DMS53 treated with DMSO at 0.1 percent for 48 hours (cell line): ENCODE measurements at regions not wholly inside any gene's neighbourhood (a gene's known extent, or its start where the extent isn't known, plus 50 kb on each side); places are given as distances from the start of the nearest gene placed in this dataset.
A peak's percentile ranks its signal among the peaks of the same experiment; 100 is the strongest.
"Not testable (repeated sequence)": the region's sequence is repeated elsewhere in the genome, so short reads cannot be mapped to it uniquely, and the experiment has no call there.

Experiments used
- DNase-seq: peaks from one replicate; lab custom pipeline; 2025; ENCODE audit not compliant: unreplicated experiment; lab: John Stamatoyannopoulos, UW

DNA sequence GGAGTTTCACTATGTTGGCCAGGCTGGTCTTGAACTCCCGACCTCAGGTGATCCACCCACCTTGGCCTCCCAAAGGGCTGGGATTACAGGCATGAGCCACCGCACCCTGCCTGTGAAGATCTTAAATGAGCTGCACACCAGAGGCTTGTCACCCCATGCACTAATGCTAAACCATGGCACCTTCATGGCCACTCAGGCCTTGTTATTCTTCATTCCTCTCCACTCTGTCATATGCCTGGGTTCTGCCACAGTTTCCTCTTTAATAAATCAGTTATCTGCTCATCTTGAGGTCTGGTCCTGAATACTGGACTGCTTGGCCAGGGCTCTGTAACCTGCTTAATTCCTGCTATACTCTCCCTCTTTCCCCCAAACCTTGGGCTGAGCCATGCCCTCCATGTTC, 104.3 kb upstream of the FOXN2 start:
- no peak for DNase-seq

DNA sequence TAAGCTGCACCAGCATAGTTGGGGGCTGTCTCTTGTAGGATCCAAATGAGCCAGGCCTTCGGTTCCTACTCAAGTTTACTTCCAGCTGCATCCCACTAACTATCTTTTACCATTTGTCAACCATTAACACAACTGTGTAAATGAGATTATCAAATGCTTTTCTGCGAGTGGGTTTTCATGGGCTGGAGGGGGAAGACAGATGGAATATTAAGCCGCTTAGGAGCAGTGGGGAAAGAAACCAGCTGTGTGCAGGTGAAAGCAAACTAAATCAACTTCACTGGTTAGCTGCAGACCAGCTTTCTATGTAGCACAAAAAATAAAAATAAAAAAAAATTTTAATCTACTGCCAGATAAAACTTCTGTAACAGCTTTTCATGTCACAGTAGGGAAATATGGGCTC, 100.8 kb upstream of the FOXN2 start:
- DNase-seq, result no peak

DNA sequence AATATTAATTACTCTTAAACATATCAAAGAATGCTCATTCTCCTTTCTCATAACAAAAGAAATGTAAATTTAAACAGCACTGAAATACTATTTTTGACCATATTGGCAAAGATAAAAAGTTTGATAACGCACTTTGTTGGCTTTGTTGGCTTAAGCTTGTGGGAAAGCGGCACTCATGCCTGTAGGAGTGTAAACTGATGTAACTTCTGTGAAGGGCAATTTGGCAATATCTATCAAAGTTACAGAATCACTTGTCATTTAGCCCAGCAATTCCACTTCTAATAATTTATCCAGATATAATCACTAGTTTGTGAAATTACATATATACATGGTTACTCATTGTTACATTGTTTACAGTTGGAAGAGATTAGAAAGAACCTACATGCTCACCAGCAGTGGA, 96.3 kb upstream of the FOXN2 start:
- DNase-seq, result no peak

DNA sequence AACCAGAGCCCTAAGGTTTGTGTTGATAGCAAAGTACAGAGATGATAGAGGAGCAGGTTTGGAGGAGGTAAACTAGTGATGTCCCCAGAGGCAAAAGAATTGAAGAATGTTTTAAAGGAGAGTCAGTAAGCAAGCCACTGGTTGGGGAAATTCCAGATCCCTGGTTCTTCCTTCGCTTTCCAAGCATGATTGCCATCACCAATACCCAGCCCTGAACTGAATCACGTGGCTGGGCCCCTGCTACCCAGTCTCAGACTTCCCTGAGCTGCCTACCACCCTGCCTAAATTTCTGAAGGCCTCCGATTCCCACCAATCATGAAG, 95.3 kb upstream of the FOXN2 start:
- no peak for DNase-seq

DNA sequence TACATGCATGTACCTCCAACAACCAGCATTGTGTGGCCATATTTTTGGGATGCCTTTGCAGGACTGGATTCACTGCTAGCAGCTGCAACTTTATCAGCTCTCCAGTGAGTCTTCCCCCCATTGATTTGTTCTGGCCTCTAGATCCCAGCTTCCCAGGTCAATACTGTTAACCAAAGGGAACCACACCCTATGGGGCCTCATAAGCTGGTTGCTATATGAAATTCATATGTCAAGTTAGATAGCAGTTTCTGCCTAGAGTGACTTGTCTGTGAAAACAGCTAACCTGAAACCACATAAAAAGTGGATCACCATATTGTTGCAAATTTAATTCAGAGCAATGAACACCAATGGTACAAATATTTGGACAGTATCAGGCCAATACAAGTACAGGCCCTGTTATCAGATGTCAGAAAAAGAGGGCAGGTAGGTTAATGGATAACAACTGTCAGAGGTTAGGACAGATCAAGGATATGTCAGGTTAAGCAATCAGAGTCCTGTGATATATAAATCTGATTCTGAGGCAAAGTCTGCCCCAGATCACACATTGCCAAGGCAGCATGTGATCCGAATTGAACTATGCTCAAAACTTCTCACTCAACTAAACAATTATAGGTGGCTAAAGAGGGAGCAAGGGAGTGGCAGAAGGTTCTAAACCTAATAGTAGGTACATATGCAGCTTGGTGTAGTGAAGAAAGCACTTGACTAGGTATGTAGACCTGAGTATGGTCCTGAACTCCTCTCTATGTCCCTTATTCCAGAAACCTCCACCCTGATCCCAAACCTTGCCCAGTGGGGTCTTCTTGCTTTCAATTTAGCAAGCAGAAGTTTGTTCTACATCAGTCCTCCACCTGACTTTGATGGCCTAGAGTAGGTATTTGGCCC, 94.7 kb upstream of the FOXN2 start:
- no peak for DNase-seq

DNA sequence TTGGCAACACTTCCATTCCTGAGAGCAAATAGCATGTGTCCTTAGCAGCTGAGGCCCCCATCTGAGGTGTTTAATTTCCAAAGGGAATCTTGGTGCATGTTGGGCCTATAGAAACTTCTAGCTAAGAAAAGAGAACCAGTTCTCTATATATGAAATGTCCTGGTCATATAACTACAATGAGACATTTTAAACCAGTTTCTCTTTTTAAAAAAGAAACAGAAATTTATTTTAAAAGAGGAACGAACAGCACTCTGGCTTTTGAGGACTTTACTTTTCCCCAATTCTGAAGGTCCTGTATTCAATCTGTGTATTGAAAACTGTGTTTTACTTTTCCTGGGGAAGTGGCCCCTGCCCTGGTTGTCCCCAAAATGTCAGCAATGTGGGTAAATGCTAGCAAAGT, 94.0 kb upstream of the FOXN2 start:
- no peak for DNase-seq

DNA sequence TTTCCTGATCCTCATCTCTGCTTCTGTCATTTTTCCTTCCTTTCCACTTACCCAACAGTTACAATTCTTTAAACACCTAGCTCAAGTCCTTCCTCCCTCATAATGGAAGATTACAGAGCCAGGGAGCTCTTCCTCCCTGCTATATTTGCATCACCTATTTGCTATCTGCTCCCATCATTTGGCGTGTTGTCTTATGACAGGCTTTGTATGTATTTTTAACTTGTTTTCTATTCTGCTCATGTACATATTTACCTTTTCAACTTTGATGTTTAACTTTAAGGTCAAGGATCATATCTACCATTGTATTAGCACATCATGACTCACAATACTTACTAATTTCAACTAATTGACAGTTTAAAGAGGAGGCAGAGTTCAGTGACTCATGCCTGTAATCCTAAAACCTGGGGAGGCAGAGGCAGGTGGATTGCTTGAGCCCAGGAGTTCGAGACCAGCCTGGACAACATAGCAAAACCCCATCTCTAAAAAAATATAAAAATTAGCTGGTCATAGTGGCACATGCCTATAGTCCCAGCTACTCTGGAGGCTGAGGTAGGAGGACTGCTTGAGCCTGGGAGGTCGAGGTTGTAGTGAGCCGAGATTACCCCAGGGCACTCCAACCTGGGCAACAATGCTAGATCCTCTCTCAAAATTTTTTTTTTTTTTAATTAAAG, 92.5 kb upstream of the FOXN2 start:
- DNase-seq, result peak; percentile 96

DNA sequence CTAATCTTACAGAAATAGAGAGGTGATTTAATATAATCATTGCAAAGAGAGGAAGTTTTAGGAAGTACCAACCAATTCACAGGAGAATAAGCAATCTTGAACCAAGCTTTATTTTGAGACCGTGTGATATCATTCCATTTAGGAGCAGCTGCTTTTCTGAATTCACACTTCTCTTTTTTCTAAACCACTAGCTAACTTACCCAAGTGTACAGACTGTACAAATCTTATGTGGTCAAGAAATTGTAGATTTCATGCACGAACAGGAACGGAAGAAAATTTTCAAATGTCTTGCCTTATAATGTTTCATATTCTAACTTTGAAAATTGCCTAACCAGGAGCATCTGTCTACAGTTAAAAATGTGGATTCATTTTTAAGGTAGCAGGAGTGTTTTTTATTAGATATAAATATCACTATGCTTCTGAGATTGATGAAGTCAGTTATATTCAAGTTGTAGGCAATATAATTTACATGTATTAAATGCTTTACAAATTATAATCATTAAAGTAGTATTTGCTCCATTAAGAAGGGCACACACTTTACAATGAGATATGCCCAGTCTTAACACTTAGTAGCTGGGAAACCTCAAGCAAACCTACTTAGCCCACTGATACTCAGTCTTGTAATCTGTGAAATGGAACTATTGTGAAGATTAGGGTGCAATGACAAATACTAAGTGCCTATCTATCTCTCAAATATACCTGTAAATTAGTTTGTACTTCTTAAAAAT, 86.7 kb upstream of the FOXN2 start:
- DNase-seq, result no peak

DNA sequence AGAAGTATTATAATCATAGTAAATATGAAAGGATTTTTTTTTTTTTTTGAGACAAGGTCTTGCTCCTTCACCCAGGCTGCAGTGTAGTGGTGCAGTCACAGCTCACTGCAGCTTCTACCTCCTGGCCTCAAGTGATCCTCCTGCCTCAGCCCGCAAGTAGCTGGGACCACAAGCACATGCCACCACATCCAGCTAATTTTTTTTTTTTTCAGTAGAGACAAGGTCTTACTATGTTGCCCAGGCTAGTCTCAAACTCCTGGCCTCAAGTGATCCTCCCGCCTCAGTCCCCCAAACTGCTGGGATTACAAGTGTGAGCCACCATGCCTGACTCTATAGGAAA, 86.2 kb upstream of the FOXN2 start:
- DNase-seq, result no peak

DNA sequence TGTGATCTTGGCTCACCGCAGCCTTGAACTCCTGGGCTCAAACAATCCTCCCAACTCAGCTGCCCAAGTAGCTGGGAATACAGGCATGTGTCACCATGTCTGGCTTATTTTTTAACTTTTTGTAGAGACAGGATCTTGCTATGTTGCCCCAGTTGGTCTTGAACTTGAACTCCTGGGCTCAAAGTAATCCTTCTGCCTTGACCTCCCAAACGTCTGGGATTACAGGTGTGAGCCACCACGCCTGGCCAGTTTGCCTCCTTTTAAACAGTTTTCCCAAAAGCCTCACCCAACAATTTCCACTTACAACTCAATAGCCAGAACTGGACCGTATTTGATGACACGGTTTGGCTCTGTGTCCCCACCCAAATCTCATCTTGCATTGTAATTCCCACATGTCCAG, 85.4 kb upstream of the FOXN2 start:
- no peak for DNase-seq

DNA sequence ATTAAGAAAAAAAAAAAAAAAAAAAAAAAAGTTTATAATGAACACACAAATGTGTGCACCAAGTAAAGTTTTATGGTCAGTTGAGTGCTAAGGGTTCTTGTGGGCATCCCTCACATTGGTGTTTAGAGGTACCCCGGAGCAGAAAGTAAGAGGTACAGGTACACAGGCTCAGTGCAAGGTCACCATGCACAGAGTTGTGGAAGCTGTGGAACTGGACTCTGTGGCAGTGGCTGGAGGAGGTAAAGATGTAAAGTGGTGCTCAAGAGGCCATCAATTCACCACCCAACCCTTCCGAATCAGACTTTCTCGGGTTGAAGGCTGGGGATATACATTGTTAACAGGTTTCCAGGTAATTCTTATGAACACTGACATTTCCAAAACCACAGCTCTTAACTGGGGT, 83.6 kb upstream of the FOXN2 start:
- DNase-seq, result no peak

DNA sequence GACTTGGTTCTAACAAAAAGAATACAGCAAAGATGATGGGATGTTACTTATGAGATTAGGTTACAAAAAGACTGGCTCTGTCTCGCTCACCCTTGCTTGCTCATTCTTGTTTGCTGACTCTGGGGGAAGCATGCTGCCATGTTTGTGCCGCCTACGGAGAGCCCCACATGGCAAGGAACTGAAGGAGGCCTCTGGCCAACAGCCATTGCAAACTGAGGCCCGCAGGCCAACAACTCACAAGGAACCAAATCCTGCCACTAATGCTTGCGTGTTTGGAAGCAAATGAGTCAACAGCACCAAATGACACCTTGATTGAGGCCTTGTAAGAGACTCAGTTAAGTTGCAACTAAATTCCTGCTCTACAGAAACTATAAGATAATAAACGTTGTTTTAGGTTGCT, 82.1 kb upstream of the FOXN2 start:
- DNase-seq, result no peak

DNA sequence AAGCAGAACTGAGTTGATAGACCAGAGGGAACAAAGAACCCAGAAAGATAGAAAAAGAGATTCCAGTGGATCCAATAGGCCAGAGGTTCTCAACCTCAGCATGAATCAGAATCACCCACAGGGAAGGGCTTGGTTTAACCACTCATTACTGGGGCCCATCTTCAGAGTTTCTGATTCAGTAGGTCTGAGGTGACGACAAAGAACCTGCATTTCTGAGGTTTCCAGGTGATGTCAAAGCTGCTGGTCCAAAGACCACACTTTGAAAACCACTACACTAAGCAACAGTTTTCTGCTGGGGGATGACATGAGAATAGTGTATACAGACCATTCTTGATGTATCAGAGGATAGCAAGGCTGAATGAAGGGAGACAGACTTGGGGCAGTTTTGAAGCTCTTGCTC, 81.5 kb upstream of the FOXN2 start:
- no peak for DNase-seq

DNA sequence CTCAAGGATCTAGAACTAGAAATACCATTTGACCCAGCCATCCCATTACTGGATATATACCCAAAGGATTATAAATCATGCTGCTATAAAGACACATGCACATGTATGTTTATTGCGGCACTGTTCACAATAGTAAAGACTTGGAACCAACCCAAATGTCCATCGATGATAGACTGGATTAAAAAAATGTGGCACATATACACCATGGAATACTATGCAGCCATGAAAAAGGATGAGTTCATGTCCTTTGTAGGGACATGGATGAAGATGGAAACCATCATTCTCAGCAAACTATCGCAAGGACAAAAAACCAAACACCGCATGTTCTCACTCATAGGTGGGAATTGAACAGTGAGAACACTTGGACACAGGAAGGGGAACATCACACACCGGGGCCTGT, 80.7 kb upstream of the FOXN2 start:
- not testable (repeated sequence) for DNase-seq

DNA sequence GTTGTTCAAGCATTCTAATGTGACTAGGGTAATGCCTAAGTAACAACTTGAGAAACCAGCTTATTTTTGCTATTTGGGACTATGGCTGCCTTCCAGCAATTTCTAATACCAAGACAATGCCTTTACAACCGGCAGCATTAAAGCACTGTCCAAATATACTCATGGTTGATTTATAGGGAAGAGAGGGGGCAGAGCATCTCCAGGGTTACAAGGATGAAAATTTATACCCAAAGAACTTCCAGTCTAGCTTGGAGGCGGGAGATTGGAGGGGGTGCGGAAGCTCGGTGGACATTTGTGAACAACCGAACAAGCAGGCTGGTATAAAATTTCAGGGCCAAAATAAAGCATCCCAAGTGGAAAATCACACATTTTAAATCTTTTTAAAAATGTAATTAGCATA, 79.4 kb upstream of the FOXN2 start:
- DNase-seq, result no peak

DNA sequence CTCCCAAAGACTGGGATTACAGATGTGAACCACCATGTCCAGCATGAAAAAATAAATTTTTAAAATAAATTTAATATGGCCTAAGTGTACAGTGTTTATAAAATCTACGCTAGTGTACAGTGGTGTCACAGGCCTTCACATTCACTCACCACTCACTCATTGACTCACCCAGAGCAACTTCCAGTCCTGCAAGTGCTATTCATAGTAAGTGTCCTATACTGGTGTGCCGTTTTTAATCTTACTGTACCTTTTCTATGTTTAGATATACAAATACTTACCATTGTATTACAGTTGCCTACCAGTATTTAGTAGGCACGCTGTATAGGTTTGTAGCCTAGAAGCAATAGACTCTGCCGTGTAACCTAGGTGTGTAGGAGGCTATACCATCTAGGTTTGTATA, 76.1 kb upstream of the FOXN2 start:
- DNase-seq, result no peak

DNA sequence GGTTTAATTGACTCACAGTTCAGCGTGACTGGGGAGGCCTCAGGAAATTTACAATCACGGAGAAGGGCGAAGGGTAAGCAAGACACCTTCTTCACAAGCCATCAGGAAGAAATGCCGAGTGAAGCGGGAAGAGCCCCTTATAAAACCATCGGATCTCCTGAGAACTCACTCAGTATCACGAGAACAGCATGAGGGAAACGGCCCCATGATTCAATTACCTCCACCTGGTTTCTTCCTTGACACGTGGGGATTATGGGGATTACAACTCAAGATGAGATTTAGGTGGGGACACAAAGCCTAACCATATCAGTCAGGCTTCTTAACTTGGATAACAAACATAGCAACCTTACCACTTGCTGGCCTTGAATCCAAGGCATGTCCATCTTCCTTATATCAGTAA, 73.6 kb upstream of the FOXN2 start:
- DNase-seq, result no peak

DNA sequence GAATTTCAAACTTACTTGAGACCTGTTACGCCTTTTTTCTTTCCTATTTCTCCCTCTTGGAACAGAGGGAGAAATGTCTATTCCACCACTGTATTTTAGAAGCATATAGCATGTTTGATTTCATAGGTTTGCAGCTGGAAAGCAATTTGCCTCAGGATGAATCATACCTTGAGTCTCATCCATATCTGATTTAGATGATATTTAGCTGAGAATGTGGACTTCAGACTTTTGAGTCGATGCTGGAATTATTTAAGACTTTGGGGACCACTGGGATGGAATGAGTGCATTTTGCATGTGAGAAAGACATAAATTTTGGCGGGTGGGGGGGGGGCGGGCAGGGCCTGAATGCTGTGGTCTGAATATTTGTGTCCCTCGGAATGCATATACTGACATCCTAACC, 67.3 kb upstream of the FOXN2 start:
- DNase-seq, result no peak

DNA sequence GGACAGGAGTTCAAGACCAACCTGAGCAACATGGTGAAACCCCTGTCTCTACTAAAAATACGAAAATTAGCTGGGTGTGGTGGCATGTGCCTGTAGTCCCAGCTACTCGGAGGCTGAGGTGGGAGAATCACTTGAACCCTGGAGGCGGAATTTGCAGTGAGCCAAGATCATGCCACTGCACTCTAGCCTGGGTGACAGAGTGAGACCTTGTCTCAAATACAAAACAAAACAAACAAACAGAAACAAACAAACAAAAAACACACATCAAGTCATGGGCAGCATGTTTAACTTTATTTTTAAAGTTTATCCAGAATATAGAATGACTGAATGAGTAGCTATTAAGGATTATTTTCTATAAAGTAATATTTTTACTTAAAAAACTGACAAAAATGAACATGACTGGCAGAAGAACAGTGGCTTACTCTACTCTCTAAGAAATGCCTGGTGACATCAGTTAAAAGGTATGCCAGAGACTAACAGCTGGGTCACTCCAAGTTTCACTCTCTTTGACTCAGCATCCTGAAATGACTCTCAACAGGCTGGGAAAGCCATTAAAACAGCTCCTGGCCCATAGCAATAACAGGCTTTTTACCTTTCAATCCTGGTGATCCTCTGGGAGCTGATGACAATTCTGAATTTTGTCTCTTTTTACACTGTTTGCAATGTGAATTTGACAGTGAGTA, 66.1 kb upstream of the FOXN2 start:
- peak; percentile 18 for DNase-seq

DNA sequence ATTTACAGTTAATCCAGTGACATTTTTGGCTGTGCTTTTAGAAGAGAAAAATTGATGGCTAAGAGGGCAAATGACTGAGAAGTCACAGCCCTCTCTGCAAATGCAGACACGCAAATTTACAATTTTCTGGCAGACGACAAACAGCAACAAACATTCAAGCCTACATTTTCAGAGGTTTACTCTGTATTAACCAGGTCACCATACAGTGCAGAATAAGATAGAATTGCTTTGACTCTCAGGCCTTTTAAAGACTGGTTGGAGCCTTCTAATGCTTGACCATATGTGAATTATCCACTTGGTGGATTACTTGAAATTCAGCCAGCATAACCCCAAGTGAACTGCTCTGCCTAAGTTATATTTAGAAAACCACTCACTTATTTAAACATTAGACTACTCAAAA, 65.5 kb upstream of the FOXN2 start:
- DNase-seq, result no peak

DNA sequence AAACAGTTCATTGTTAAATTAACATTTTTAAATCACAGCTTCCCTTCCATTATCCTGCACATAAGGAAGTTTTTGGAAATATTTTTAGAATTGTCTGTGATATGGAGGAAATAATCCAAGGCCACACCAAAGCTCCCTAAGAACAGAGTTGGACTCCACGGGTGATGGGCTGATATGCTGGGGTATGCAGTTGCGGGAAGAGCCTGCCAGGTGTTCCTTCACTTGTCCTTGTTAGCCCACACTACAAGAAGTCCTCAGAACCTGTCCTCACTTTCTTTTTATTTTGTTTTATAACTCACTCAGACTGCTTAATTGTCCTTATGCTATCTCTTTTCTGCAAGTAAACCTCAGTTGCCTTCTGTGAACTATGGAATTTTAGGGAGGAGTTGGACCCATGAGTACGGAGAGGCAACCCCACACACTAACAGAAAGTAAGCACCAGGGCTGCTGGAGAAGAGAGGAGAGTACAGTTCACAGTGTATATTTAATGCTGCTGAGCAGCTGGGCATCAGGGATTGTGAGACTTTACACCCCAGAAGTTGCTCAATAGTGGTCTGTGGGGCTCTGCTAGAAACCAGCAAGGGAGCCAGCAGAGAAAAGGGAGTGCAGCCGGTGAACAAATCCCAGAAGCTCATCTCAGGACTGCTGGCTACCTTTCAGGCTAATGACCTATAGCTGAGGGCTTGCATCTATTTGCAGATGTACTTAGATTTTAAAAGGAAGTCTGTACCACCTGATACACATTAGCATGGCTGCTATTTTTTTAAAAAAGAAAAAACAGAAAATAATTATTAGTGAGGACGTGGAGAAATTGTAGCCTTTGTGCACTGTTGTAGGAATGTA, 64.6 kb upstream of the FOXN2 start:
- no peak for DNase-seq
